ENCODE measurements at regions not wholly inside any gene's neighbourhood (a gene's known extent, or its start where the extent isn't known, plus 50 kb on each side); places are given as distances from the start of the nearest gene placed in this dataset.

- H3K4me3 Mint-ChIP-seq = no peak overlapping the region
- H3K9me2 ChIP-seq (ENCODE audit: insufficient read depth) = peaks cover 7% of the 10 kb centered on the region; the same call in 1 of the 2 replicates
- no peak overlapping the region for H3K4me2 ChIP-seq
- no peaks in the 10 kb centered on the region for H3K79me2 ChIP-seq (replicated peaks; ENCODE audit: insufficient read depth)
- DNase-seq (ENCODE audit: low spot score) (no peak), ATAC-seq (no peak)
- no peaks in the 10 kb centered on the region for H3K27me3 ChIP-seq (ENCODE audit: insufficient read depth)
- H3K27ac ChIP-seq (ENCODE audit: low read depth) = no peak overlapping the region
- H3K27ac Mint-ChIP-seq = no peak overlapping the region; the same call in 1 of the 2 replicates
- peaks cover 14% of the 10 kb centered on the region for H3K4me1 ChIP-seq (ENCODE audit: insufficient read depth)
- H3K36me3 ChIP-seq (ENCODE audit: insufficient read depth) = no peaks in the 10 kb centered on the region
- H3K27me3 Mint-ChIP-seq (ENCODE audit: insufficient read depth, low read depth, poor library complexity) = no peaks in the 10 kb centered on the region
- no peak overlapping the region for H2AFZ ChIP-seq
- H3K9me3 Mint-ChIP-seq = peaks cover 6% of the 10 kb centered on the region; the same call in 1 of the 3 replicates
- no peak for TF ChIP-seq NANOG (IDR thresholded peaks at IDR 0.05; ENCODE audit: borderline replicate concordance)
- no peak for TF ChIP-seq POLR2AphosphoS5 (IDR thresholded peaks at IDR 0.05; ENCODE audit: low read depth)
- no peak for TF ChIP-seq JUNB (IDR thresholded peaks at IDR 0.05; ENCODE audit: unreplicated experiment)
- TF ChIP-seq, protein P1, sequence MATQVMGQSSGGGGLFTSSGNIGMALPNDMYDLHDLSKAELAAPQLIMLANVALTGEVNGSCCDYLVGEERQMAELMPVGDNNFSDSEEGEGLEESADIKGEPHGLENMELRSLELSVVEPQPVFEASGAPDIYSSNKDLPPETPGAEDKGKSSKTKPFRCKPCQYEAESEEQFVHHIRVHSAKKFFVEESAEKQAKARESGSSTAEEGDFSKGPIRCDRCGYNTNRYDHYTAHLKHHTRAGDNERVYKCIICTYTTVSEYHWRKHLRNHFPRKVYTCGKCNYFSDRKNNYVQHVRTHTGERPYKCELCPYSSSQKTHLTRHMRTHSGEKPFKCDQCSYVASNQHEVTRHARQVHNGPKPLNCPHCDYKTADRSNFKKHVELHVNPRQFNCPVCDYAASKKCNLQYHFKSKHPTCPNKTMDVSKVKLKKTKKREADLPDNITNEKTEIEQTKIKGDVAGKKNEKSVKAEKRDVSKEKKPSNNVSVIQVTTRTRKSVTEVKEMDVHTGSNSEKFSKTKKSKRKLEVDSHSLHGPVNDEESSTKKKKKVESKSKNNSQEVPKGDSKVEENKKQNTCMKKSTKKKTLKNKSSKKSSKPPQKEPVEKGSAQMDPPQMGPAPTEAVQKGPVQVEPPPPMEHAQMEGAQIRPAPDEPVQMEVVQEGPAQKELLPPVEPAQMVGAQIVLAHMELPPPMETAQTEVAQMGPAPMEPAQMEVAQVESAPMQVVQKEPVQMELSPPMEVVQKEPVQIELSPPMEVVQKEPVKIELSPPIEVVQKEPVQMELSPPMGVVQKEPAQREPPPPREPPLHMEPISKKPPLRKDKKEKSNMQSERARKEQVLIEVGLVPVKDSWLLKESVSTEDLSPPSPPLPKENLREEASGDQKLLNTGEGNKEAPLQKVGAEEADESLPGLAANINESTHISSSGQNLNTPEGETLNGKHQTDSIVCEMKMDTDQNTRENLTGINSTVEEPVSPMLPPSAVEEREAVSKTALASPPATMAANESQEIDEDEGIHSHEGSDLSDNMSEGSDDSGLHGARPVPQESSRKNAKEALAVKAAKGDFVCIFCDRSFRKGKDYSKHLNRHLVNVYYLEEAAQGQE (IDR thresholded peaks at IDR 0.05; ENCODE audit: unreplicated experiment) = no peak
- TF ChIP-seq ZNF331 (CRISPR knock-in tag; IDR thresholded peaks at IDR 0.05; ENCODE audit: low read depth) = no peak
- TF ChIP-seq EZH2phosphoT487 (IDR thresholded peaks at IDR 0.05; ENCODE audit: unreplicated experiment) = no peak
- TF ChIP-seq, protein P2, sequence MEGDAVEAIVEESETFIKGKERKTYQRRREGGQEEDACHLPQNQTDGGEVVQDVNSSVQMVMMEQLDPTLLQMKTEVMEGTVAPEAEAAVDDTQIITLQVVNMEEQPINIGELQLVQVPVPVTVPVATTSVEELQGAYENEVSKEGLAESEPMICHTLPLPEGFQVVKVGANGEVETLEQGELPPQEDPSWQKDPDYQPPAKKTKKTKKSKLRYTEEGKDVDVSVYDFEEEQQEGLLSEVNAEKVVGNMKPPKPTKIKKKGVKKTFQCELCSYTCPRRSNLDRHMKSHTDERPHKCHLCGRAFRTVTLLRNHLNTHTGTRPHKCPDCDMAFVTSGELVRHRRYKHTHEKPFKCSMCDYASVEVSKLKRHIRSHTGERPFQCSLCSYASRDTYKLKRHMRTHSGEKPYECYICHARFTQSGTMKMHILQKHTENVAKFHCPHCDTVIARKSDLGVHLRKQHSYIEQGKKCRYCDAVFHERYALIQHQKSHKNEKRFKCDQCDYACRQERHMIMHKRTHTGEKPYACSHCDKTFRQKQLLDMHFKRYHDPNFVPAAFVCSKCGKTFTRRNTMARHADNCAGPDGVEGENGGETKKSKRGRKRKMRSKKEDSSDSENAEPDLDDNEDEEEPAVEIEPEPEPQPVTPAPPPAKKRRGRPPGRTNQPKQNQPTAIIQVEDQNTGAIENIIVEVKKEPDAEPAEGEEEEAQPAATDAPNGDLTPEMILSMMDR (conservative IDR thresholded peaks at IDR 0.05; ENCODE audit: low read depth in 2 of 2) = no peak
- no peak for TF ChIP-seq ZNF114 (CRISPR knock-in tag; IDR thresholded peaks at IDR 0.05)
- no peak for TF ChIP-seq STAT1 (IDR thresholded peaks at IDR 0.05; ENCODE audit: unreplicated experiment)
- TF ChIP-seq, protein P3, sequence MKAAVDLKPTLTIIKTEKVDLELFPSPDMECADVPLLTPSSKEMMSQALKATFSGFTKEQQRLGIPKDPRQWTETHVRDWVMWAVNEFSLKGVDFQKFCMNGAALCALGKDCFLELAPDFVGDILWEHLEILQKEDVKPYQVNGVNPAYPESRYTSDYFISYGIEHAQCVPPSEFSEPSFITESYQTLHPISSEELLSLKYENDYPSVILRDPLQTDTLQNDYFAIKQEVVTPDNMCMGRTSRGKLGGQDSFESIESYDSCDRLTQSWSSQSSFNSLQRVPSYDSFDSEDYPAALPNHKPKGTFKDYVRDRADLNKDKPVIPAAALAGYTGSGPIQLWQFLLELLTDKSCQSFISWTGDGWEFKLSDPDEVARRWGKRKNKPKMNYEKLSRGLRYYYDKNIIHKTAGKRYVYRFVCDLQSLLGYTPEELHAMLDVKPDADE (IDR thresholded peaks at IDR 0.05) = no peak
- no peak for TF ChIP-seq CREB1 (CRISPR knock-in tag; IDR thresholded peaks at IDR 0.05; ENCODE audit: low read depth)
- no peak for TF ChIP-seq EZH2 (IDR thresholded peaks at IDR 0.05; ENCODE audit: low read depth, unreplicated experiment)
- TF ChIP-seq, protein P4, sequence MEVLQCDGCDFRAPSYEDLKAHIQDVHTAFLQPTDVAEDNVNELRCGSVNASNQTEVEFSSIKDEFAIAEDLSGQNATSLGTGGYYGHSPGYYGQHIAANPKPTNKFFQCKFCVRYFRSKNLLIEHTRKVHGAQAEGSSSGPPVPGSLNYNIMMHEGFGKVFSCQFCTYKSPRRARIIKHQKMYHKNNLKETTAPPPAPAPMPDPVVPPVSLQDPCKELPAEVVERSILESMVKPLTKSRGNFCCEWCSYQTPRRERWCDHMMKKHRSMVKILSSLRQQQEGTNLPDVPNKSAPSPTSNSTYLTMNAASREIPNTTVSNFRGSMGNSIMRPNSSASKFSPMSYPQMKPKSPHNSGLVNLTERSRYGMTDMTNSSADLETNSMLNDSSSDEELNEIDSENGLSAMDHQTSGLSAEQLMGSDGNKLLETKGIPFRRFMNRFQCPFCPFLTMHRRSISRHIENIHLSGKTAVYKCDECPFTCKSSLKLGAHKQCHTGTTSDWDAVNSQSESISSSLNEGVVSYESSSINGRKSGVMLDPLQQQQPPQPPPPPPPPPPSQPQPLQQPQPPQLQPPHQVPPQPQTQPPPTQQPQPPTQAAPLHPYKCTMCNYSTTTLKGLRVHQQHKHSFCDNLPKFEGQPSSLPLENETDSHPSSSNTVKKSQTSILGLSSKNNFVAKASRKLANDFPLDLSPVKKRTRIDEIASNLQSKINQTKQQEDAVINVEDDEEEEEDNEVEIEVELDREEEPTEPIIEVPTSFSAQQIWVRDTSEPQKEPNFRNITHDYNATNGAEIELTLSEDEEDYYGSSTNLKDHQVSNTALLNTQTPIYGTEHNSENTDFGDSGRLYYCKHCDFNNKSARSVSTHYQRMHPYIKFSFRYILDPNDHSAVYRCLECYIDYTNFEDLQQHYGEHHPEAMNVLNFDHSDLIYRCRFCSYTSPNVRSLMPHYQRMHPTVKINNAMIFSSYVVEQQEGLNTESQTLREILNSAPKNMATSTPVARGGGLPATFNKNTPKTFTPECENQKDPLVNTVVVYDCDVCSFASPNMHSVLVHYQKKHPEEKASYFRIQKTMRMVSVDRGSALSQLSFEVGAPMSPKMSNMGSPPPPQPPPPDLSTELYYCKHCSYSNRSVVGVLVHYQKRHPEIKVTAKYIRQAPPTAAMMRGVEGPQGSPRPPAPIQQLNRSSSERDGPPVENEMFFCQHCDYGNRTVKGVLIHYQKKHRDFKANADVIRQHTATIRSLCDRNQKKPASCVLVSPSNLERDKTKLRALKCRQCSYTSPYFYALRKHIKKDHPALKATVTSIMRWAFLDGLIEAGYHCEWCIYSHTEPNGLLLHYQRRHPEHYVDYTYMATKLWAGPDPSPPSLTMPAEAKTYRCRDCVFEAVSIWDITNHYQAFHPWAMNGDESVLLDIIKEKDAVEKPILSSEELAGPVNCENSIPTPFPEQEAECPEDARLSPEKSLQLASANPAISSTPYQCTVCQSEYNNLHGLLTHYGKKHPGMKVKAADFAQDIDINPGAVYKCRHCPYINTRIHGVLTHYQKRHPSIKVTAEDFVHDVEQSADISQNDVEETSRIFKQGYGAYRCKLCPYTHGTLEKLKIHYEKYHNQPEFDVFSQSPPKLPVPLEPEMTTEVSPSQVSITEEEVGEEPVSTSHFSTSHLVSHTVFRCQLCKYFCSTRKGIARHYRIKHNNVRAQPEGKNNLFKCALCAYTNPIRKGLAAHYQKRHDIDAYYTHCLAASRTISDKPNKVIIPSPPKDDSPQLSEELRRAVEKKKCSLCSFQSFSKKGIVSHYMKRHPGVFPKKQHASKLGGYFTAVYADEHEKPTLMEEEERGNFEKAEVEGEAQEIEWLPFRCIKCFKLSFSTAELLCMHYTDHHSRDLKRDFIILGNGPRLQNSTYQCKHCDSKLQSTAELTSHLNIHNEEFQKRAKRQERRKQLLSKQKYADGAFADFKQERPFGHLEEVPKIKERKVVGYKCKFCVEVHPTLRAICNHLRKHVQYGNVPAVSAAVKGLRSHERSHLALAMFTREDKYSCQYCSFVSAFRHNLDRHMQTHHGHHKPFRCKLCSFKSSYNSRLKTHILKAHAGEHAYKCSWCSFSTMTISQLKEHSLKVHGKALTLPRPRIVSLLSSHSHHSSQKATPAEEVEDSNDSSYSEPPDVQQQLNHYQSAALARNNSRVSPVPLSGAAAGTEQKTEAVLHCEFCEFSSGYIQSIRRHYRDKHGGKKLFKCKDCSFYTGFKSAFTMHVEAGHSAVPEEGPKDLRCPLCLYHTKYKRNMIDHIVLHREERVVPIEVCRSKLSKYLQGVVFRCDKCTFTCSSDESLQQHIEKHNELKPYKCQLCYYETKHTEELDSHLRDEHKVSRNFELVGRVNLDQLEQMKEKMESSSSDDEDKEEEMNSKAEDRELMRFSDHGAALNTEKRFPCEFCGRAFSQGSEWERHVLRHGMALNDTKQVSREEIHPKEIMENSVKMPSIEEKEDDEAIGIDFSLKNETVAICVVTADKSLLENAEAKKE (CRISPR knock-in tag; IDR thresholded peaks at IDR 0.05) = no peak
- H3F3A ChIP-seq (replicated peaks; ENCODE audit: low read depth) = no peaks in the 10 kb centered on the region
- peaks cover 22% of the 10 kb centered on the region for H3K4me1 Mint-ChIP-seq
- H3K4me3 ChIP-seq = no peak overlapping the region
- H3K36me3 Mint-ChIP-seq (ENCODE audit: low read depth) = peaks cover 6% of the 10 kb centered on the region; the same call in 2 of the 3 replicates
- no peaks in the 10 kb centered on the region for H4K20me1 ChIP-seq (replicated peaks; ENCODE audit: insufficient read depth)
Observed at GRCh38 chr14:65257425-65257824, 155.1 kb upstream of the FUT8 start.

All from GM23338 (cell line).